Ovary (tissue), 7 donors: ENCODE measurements at regions not wholly inside any gene's neighbourhood (a gene's known extent, or its start where the extent isn't known, plus 50 kb on each side); places are given as distances from the start of the nearest gene placed in this dataset.

Source experiments
- DNase-seq, 5 donors: peaks; one replicate each; pipeline ENCODE4 v3.0.0-alpha.2; 2019 to 2020
- H3K27ac ChIP-seq, 2 donors: fragments of 200-600 bp; one replicate each; pipeline versions ENCODE4 v1.5.1 to v1.8.0; 2019 to 2022
- H3K27me3 ChIP-seq: fragments of 200-600 bp; one replicate; pipeline ENCODE4 v1.8.0; 2022
- H3K36me3 ChIP-seq: fragments of 200-600 bp; sonication (generic); one replicate; pipeline ENCODE4 v1.5.1; 2019
- H3K4me1 ChIP-seq: one replicate; pipeline ENCODE4 v1.8.1; 2013; ENCODE audit warnings: mild to moderate bottlenecking, moderate library complexity; ENCODE audit not compliant: insufficient read depth
- H3K4me3 ChIP-seq: fragments of 200-600 bp; sonication (generic); one replicate; pipeline ENCODE4 v1.5.1; 2017
- H3K9me3 ChIP-seq, 2 donors: fragments of 200-600 bp in 1 of 2; sonication (generic) in 1 of 2; one replicate each; pipeline versions ENCODE4 v1.5.1 to v1.8.1; 2013 to 2019; ENCODE audit warnings: mild to moderate bottlenecking in 1 of 2, moderate library complexity in 1 of 2
- CTCF ChIP-seq, 3 donors: fragments of 450-650 bp in 2 of 3; fragments of 200-600 bp in 1 of 3; IDR thresholded peaks; one replicate each; pipeline versions ENCODE4 v1.5.1 to v1.8.0; 2016 to 2022; ENCODE audit warnings: antibody characterized with exemption in 3 of 3, mild to moderate bottlenecking in 1 of 3
- EP300 ChIP-seq: sonication (generic); formaldehyde crosslinking; IDR thresholded peaks from one replicate; pipeline ENCODE4 v1.6.1; 2017; ENCODE audit warnings: antibody characterized with exemption
- POLR2A ChIP-seq: fragments of 450-650 bp; IDR thresholded peaks from one replicate; pipeline ENCODE4 v1.6.1; 2017; ENCODE audit warnings: antibody characterized with exemption, mild to moderate bottlenecking, moderate library complexity
- WGBS, 3 donors: extraction: QIAGEN DNeasy Blood & Tissue Kit in 1 of 3; methylation state at CpG; one replicate each; pipeline versions ENCODE4 v1.1.5 to v1.1.7; 2013 to 2017; 5-methylcytosine and 5-hydroxymethylcytosine counted together
- intact Hi-C, 4 donors: fragments of 100-400 bp; cut with DNase I; formaldehyde crosslinking; loops; one replicate each; pipeline versions ENCODE4 v1.11.0 to v1.15.1; 2022 to 2023
- donor health status: DM: no; HTN: no; CAD: no; lungs with moderate emphysema.
- donor health status: DM: no; HTN: no; CAD: no.
- donor health status: Bipolar disorder and iron deficiency.
- donor health status: DM: no; HTN: no; CAD: no.
- donor health status: DM: yes; HTN: yes; CAD: no.

GRCh38 chr11:71135112-71135511 is 117.3 kb downstream of the SHANK2 start:
- no peak overlapping the region for H3K4me3 ChIP-seq
- intact Hi-C loops = no loop called here
- H3K27me3 ChIP-seq = no peaks in the 10 kb centered on the region
- TF ChIP-seq POLR2A (no peak), CTCF (IDR thresholded peaks at IDR 0.05) (no peak), EP300 (no peak)
- H3K4me1 ChIP-seq = no peaks in the 10 kb centered on the region
- WGBS, 3 donors = 90 to 93% (median 92%) methylated on average over 6 of the region's 6 CpGs
- no peaks in the 10 kb centered on the region for H3K9me3 ChIP-seq
- no peak for DNase-seq
- H3K36me3 ChIP-seq = no peaks in the 10 kb centered on the region
- no peak overlapping the region for H3K27ac ChIP-seq

- no peaks in the 10 kb centered on the region for H3K4me1 ChIP-seq
- intact Hi-C loops = no loop called here
- H3K9me3 ChIP-seq = no peaks in the 10 kb centered on the region
- 72 to 87% (median 74%) methylated on average over 9 of the region's 9 CpGs for WGBS, 3 donors
- H3K27me3 ChIP-seq = no peaks in the 10 kb centered on the region
- TF ChIP-seq POLR2A = no peak
- TF ChIP-seq CTCF (IDR thresholded peaks at IDR 0.05) = no peak
- TF ChIP-seq EP300 = no peak
- DNase-seq = no peak
- H3K27ac ChIP-seq = no peak overlapping the region
- no peaks in the 10 kb centered on the region for H3K36me3 ChIP-seq
- H3K4me3 ChIP-seq = no peak overlapping the region
Observed at GRCh38 chr11:71133946-71134345, 118.4 kb downstream of the SHANK2 start.

- Histone ChIP-seq H3K9me3 (no peaks in the 10 kb centered on the region), H3K4me3 (no peak overlapping the region), H3K27ac (no peak overlapping the region), H3K36me3 (no peaks in the 10 kb centered on the region), H3K4me1 (no peaks in the 10 kb centered on the region), H3K27me3 (no peaks in the 10 kb centered on the region)
- 17 to 36% (median 20%) methylated on average over 15 of the region's 15 CpGs for WGBS, 3 donors
- no peak for DNase-seq
- TF ChIP-seq EP300 = no peak
- no peak for TF ChIP-seq POLR2A
- TF ChIP-seq CTCF (IDR thresholded peaks at IDR 0.05) = no peak
- intact Hi-C loops = no loop called here
Observed at GRCh38 chr11:71131861-71132260, 120.5 kb downstream of the SHANK2 start.

GRCh38 chr11:71130106-71130505 is 122.3 kb downstream of the SHANK2 start:
- 83 to 88% (median 83%) methylated on average over 8 of the region's 8 CpGs for WGBS, 3 donors
- no peak for TF ChIP-seq EP300
- no peak for TF ChIP-seq CTCF (IDR thresholded peaks at IDR 0.05)
- TF ChIP-seq POLR2A = no peak
- intact Hi-C loops = no loop called here
- Histone ChIP-seq H3K27ac (no peak overlapping the region), H3K36me3 (no peaks in the 10 kb centered on the region), H3K27me3 (no peaks in the 10 kb centered on the region), H3K9me3 (no peaks in the 10 kb centered on the region), H3K4me1 (no peaks in the 10 kb centered on the region), H3K4me3 (no peak overlapping the region)
- DNase-seq = no peak

GRCh38 chr11:71129624-71130023 is 122.8 kb downstream of the SHANK2 start:
- no peaks in the 10 kb centered on the region for H3K36me3 ChIP-seq
- no peak for TF ChIP-seq CTCF (IDR thresholded peaks at IDR 0.05)
- no peak overlapping the region for H3K4me3 ChIP-seq
- H3K9me3 ChIP-seq = no peaks in the 10 kb centered on the region
- intact Hi-C loops = no loop called here
- H3K27me3 ChIP-seq = no peaks in the 10 kb centered on the region
- 83 to 85% (median 84%) methylated on average over 5 of the region's 5 CpGs for WGBS, 3 donors
- H3K27ac ChIP-seq = no peak overlapping the region
- DNase-seq = no peak
- no peaks in the 10 kb centered on the region for H3K4me1 ChIP-seq
